ENCODE measurements at regions not wholly inside any gene's neighbourhood (a gene's known extent, or its start where the extent isn't known, plus 50 kb on each side); places are given as distances from the start of the nearest gene placed in this dataset.

GRCh38 chr5:85168474-85168873 lies 783.8 kb upstream of the EDIL3 start:
- TF ChIP-seq, protein P1, sequence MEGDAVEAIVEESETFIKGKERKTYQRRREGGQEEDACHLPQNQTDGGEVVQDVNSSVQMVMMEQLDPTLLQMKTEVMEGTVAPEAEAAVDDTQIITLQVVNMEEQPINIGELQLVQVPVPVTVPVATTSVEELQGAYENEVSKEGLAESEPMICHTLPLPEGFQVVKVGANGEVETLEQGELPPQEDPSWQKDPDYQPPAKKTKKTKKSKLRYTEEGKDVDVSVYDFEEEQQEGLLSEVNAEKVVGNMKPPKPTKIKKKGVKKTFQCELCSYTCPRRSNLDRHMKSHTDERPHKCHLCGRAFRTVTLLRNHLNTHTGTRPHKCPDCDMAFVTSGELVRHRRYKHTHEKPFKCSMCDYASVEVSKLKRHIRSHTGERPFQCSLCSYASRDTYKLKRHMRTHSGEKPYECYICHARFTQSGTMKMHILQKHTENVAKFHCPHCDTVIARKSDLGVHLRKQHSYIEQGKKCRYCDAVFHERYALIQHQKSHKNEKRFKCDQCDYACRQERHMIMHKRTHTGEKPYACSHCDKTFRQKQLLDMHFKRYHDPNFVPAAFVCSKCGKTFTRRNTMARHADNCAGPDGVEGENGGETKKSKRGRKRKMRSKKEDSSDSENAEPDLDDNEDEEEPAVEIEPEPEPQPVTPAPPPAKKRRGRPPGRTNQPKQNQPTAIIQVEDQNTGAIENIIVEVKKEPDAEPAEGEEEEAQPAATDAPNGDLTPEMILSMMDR (IDR thresholded peaks at IDR 0.05), result no peak
- TF ChIP-seq POLR2A (IDR thresholded peaks at IDR 0.05), result no peak
